ENCODE measurements at regions not wholly inside any gene's neighbourhood (a gene's known extent, or its start where the extent isn't known, plus 50 kb on each side); places are given as distances from the start of the nearest gene placed in this dataset.
A peak's percentile ranks its signal among the peaks of the same experiment; 100 is the strongest.

DNA sequence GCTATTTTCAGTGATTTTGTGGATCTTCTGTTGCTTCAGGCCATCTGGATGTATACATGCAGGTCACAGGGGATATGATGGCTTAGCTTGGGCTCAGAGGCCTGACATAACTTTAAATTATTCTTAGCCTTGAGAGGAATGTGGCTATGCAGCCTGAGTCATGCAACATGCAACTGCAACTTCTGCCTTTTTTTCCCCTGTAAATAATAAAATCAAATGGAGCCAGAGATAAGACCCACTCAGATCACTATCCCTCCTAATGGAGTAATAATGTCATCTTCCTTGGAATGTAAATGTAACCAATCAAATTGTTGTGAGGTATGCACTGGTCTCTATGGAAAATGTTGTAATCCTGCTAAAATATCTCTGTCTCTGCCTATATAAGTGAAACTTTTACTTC is 54.9 kb downstream of the MAGEB17 start:
- no peaks in the 10 kb centered on the region for H3K9me3 Mint-ChIP-seq
- no peak for DNase-seq (ENCODE audit: low spot score)
- no peak overlapping the region for H3K4me3 Mint-ChIP-seq
- no peaks in the 10 kb centered on the region for H3K27me3 Mint-ChIP-seq (ENCODE audit: low read depth)
- H3K27ac Mint-ChIP-seq = no peak overlapping the region
- H3K36me3 Mint-ChIP-seq (ENCODE audit: low read depth) = no peaks in the 10 kb centered on the region
- no peaks in the 10 kb centered on the region for H3K4me1 Mint-ChIP-seq (ENCODE audit: low read depth)

DNA sequence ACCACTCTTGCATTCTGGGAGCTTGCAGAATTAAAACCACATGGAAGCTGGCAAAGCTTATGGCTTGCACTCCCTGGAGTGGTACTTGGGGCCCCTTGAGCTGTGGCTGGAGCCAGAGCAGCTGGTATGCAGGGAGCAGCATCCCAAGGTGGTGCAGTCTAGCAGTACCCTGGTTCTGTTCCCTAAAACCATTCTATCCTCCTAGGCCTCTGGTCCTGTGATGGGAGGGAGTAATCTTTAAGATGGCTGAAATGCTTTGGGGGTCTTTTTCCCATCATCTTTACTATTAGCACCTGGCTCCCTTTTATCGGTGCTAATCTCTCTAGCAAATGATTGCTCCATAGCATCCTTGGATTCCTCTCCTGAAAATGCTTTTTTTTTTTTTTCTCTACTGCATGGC is 56.1 kb downstream of the MAGEB17 start:
- Mint-ChIP-seq H3K36me3 (ENCODE audit: low read depth) (no peaks in the 10 kb centered on the region), H3K4me1 (ENCODE audit: low read depth) (no peaks in the 10 kb centered on the region), H3K4me3 (no peak overlapping the region), H3K27me3 (ENCODE audit: low read depth) (no peaks in the 10 kb centered on the region), H3K27ac (no peak overlapping the region), H3K9me3 (no peaks in the 10 kb centered on the region)
- no peak for DNase-seq (ENCODE audit: low spot score)

DNA sequence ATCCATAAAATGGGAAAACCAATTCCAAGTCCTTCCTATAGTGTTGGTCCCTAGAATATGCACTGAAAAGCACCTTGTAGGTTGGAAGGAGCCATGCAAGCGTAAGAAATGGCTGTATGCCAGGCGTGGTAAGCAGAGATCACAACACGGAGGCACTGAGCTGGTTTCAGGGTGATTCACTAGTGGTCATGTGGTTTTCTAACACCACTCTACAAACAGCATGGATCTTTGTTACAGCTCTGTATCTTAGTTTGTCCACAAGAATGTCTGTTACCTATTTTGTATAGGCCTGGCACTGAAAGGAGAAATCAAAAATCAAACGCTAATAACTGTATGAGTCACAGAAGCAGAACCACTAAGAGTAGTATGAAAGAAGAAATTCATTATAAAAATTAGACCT is 71.9 kb downstream of the MAGEB17 start:
- Mint-ChIP-seq H3K36me3 (ENCODE audit: low read depth) (no peaks in the 10 kb centered on the region), H3K4me1 (ENCODE audit: low read depth) (no peaks in the 10 kb centered on the region), H3K27me3 (ENCODE audit: low read depth) (no peaks in the 10 kb centered on the region), H3K4me3 (no peak overlapping the region), H3K9me3 (no peaks in the 10 kb centered on the region), H3K27ac (no peak overlapping the region)
- DNase-seq (ENCODE audit: low spot score) = peak; percentile 3

DNA sequence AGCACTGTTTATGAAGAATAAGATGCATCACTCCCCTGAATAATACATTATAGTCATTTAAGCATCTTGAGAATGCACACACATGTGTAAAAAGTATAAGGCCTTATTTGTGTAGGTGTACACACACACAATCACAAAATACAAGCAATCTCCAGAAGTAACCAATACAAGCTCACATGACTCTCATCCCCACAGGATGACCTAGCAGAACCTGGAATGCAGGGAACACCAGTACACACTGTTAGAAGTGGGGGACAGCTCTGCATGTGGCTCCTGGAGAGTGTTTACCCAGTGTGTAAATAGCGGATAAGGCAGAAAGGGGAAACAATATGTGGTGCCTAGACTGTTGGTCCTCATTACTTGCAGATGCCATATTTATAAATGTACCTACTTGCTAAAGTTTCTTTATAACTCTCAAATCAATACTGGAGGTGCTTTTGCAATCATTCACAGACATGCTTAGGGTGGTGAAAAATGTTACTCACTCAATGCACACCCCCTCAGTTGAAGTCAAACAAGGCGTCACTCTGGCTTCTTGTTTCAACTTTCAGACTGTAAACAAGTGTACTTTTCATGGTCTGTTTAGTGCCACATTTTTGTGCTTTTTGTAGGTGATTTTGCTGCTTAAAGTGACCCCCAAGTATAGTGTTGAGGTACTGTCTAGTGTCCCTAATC is 73.1 kb downstream of the MAGEB17 start:
- no peak for DNase-seq (ENCODE audit: low spot score)
- H3K27ac Mint-ChIP-seq = no peak overlapping the region

DNA sequence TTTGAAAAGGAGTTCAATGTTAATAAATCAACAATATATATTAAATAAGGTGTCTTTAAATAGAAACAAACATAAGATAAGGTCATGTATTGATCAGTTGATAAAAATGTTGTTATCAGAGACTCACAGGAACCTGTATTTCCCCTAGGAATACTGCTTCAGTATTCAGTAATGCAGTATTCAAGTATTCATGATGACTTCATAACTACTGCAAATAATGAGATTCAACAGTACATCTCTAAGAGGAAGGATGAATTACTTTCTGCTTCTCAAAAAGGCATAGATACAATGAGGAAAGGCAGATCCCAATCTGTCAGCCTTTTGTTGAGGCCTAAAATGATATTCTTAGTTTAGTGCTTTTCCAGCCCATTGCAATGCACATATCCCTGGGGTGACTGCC is 73.7 kb downstream of the MAGEB17 start:
- DNase-seq (ENCODE audit: low spot score) = no peak
- no peaks in the 10 kb centered on the region for H3K27me3 Mint-ChIP-seq (ENCODE audit: low read depth)

More for the DNA sequence above, 73.1 kb downstream of the MAGEB17 start:
- H3K9me3 Mint-ChIP-seq = no peaks in the 10 kb centered on the region
- H3K4me1 Mint-ChIP-seq (ENCODE audit: low read depth) = no peaks in the 10 kb centered on the region
- no peaks in the 10 kb centered on the region for H3K36me3 Mint-ChIP-seq (ENCODE audit: low read depth)
- no peaks in the 10 kb centered on the region for H3K27me3 Mint-ChIP-seq (ENCODE audit: low read depth)
- no peak overlapping the region for H3K4me3 Mint-ChIP-seq

GRCh38 chrX:16250296-16250695 is 83.0 kb downstream of the MAGEB17 start:
- Mint-ChIP-seq H3K36me3 (ENCODE audit: low read depth) (no peaks in the 10 kb centered on the region), H3K27ac (no peak overlapping the region), H3K9me3 (no peaks in the 10 kb centered on the region), H3K27me3 (ENCODE audit: low read depth) (peaks cover 4% of the 10 kb centered on the region), H3K4me3 (no peak overlapping the region), H3K4me1 (ENCODE audit: low read depth) (no peaks in the 10 kb centered on the region)
- no peak for DNase-seq (ENCODE audit: low spot score)

More for the DNA sequence above, 73.7 kb downstream of the MAGEB17 start:
- Mint-ChIP-seq H3K36me3 (ENCODE audit: low read depth) (no peaks in the 10 kb centered on the region), H3K4me1 (ENCODE audit: low read depth) (no peaks in the 10 kb centered on the region), H3K9me3 (no peaks in the 10 kb centered on the region), H3K27ac (no peak overlapping the region), H3K4me3 (no peak overlapping the region)

DNA sequence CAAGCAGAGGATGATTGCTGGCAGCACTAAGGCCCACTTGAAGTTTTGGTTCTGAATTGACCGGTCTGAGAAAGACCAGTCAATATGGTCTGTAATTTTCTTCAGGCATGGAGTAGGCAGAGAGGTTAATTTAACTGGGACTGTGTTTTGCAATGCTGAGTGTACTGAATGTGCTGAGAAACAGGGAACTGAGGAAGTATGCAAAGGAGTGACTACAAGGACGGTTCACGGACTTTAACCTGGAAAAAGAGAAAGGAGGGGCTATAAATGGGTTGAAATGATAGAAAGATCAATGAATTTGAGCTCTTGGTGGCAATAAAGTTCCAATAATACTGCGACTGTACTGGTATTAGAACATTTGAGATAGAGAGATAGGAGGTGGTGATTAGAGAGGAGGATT is 84.5 kb downstream of the MAGEB17 start:
- Mint-ChIP-seq H3K9me3 (no peaks in the 10 kb centered on the region), H3K4me3 (no peak overlapping the region), H3K27me3 (ENCODE audit: low read depth) (peaks cover 4% of the 10 kb centered on the region), H3K36me3 (ENCODE audit: low read depth) (no peaks in the 10 kb centered on the region), H3K27ac (no peak overlapping the region), H3K4me1 (ENCODE audit: low read depth) (no peaks in the 10 kb centered on the region)
- DNase-seq (ENCODE audit: low spot score) = no peak

DNA sequence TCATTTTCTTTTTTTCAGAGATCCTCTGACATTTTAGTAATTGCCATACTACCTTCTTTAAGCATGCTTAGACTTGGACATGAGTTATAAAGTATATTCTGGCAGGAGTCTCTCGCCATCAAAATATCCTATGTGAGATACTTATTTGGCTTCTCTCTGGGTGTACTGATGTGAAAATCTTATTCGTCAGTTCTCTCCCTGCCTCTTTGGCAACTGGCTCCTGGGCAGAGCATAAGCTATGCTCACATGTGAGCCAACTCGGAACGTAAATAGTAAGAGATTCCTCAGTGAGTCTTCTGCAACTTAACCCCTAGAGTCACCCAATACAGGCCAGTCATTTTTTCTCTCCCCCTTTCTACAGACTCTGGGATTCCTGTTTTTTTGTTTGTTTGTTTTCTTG is 91.6 kb downstream of the MAGEB17 start:
- Mint-ChIP-seq H3K27me3 (ENCODE audit: low read depth) (no peaks in the 10 kb centered on the region), H3K36me3 (ENCODE audit: low read depth) (no peaks in the 10 kb centered on the region), H3K27ac (no peak overlapping the region), H3K4me1 (ENCODE audit: low read depth) (no peaks in the 10 kb centered on the region), H3K9me3 (no peaks in the 10 kb centered on the region), H3K4me3 (no peak overlapping the region)
- DNase-seq (ENCODE audit: low spot score) = no peak

DNA sequence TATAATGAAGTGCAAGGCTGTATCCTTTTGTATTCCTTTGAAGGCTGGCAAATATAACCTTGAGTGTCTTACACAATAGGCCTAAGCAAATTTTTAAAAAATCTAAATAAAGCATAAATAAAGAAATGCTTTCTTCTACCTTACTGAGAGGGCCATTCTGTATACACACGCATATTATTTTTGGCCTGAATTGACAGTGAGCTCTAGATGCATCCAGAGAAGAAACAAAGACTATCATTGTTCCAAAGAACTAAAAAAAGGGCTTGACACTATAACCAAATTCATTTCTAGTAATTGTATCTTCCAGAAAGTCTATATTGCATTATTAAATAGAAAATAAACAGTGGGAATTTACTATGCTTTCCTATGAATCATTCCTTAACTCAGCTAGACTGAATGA is 100.2 kb downstream of the MAGEB17 start:
- Mint-ChIP-seq H3K27ac (no peak overlapping the region), H3K4me3 (no peak overlapping the region), H3K4me1 (ENCODE audit: low read depth) (no peaks in the 10 kb centered on the region), H3K9me3 (peaks cover 10% of the 10 kb centered on the region), H3K36me3 (ENCODE audit: low read depth) (no peaks in the 10 kb centered on the region), H3K27me3 (ENCODE audit: low read depth) (no peaks in the 10 kb centered on the region)
- DNase-seq (ENCODE audit: low spot score) = no peak

DNA sequence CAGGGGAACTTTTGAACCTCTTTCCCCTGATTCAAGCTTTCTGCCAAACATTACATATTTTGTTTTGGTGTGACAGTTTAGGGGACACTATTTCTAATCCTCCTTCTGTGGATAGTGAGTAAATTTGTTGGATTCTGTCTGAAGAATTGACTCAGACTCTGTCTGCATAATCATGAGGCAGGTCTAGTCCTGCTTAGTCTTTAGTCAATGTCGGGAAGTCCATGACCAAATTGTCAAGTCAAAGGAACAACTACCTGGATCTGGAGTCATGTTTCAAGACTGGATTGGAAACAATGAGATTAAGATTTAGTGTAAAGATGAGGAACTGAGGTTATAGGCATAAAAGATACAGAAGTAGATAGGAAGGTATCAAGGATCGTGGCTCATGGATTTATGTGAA is 100.9 kb downstream of the MAGEB17 start:
- no peak for DNase-seq (ENCODE audit: low spot score)
- Mint-ChIP-seq H3K27me3 (ENCODE audit: low read depth) (no peaks in the 10 kb centered on the region), H3K9me3 (peaks cover 10% of the 10 kb centered on the region), H3K4me1 (ENCODE audit: low read depth) (no peaks in the 10 kb centered on the region), H3K4me3 (no peak overlapping the region), H3K27ac (no peak overlapping the region), H3K36me3 (ENCODE audit: low read depth) (no peaks in the 10 kb centered on the region)

- Mint-ChIP-seq H3K36me3 (ENCODE audit: low read depth) (no peaks in the 10 kb centered on the region), H3K27me3 (ENCODE audit: low read depth) (no peaks in the 10 kb centered on the region), H3K27ac (no peak overlapping the region), H3K4me1 (ENCODE audit: low read depth) (no peaks in the 10 kb centered on the region), H3K9me3 (no peaks in the 10 kb centered on the region), H3K4me3 (no peak overlapping the region)
- no peak for DNase-seq (ENCODE audit: low spot score)
Measured at GRCh38 chrX:16278927-16279326, 111.6 kb downstream of the MAGEB17 start.

DNA sequence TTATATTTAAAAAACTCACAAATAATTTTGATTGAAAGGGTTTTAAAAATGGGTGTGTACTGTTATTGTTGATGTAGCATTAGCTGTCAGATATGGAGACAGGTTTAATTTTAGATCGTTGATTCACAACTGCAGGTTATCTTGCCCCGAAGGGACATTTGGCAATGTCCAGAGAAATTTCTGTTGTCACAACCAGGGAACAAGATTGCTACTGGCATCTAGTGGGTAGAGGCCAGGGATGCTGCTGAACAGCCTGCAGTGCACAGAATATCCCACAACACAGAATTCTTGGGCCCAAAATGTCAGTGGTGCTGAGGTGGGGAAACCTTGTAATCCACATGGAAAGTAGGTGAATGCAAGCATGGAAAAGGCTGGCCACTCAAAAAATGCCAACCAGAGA is 114.9 kb downstream of the MAGEB17 start:
- no peaks in the 10 kb centered on the region for H3K36me3 Mint-ChIP-seq (ENCODE audit: low read depth)
- no peak overlapping the region for H3K4me3 Mint-ChIP-seq
- no peaks in the 10 kb centered on the region for H3K27me3 Mint-ChIP-seq (ENCODE audit: low read depth)
- no peak overlapping the region for H3K27ac Mint-ChIP-seq
- H3K9me3 Mint-ChIP-seq = no peaks in the 10 kb centered on the region
- DNase-seq (ENCODE audit: low spot score) = no peak
- H3K4me1 Mint-ChIP-seq (ENCODE audit: low read depth) = no peaks in the 10 kb centered on the region

DNA sequence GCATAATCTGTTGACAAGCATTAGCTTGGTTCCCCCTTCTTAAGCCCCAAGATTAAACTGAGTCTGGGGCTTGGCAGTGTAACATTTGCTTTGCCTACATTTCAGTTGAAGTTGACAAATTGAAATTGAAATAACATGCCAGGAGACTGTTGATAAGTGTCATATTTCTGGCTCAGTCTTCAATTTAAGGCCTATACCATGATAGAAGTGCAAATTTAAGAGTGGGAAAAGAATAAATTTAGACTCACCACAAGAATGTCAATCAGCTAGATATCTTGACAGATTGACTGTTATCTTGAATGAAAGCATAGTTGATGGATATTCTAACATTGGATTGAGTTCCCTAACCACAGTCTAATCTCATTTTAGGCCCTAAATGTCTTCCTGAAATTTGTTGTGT is 117.6 kb downstream of the MAGEB17 start:
- Mint-ChIP-seq H3K9me3 (no peaks in the 10 kb centered on the region), H3K36me3 (ENCODE audit: low read depth) (no peaks in the 10 kb centered on the region), H3K4me1 (ENCODE audit: low read depth) (no peaks in the 10 kb centered on the region), H3K27me3 (ENCODE audit: low read depth) (no peaks in the 10 kb centered on the region), H3K27ac (no peak overlapping the region), H3K4me3 (no peak overlapping the region)
- DNase-seq (ENCODE audit: low spot score) = no peak

DNA sequence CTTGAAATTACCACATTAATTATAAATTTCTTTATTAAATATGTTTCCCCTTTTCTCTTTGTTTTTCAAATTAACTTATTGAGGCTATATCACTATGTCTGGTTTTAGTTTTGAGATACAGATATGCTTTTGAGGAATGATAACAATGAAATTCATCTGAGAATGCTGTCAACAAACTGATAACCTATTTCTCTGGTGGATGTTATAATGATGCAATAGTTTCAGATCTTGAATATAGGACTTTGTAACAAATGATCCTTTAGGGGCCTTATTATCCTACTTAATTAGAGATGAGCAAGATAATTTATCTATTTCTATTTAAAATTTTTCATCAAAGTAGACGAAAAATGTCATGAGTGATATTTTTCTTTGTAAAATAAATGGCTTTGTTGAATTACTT is 123.7 kb downstream of the MAGEB17 start:
- no peak for DNase-seq (ENCODE audit: low spot score)
- H3K27me3 Mint-ChIP-seq (ENCODE audit: low read depth) = no peaks in the 10 kb centered on the region
- H3K36me3 Mint-ChIP-seq (ENCODE audit: low read depth) = no peaks in the 10 kb centered on the region
- H3K9me3 Mint-ChIP-seq = no peaks in the 10 kb centered on the region
- no peak overlapping the region for H3K27ac Mint-ChIP-seq
- no peak overlapping the region for H3K4me3 Mint-ChIP-seq
- H3K4me1 Mint-ChIP-seq (ENCODE audit: low read depth) = no peaks in the 10 kb centered on the region

DNA sequence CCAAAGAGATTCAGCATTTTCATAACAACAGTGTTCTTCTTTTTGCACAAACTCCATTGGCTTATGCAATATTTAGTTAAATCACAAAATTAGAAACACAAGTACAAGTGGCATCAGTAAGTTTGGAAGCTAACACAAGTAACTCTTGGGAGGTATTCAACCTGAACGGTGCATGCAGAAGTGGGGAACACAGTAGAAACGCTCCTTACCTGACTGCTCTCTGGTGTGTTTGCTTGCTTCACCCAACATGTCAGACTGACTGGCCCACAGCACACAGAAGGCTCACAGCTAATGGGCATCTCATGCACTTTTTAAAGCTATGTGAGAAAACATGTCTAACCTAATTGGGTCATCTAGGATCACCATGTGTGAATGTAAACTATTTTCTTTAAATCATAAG is 133.6 kb downstream of the MAGEB17 start:
- no peak overlapping the region for H3K4me3 Mint-ChIP-seq
- no peaks in the 10 kb centered on the region for H3K36me3 Mint-ChIP-seq (ENCODE audit: low read depth)
- no peak overlapping the region for H3K27ac Mint-ChIP-seq
- H3K27me3 Mint-ChIP-seq (ENCODE audit: low read depth) = no peaks in the 10 kb centered on the region
- DNase-seq (ENCODE audit: low spot score) = no peak
- H3K4me1 Mint-ChIP-seq (ENCODE audit: low read depth) = no peaks in the 10 kb centered on the region
- H3K9me3 Mint-ChIP-seq = no peaks in the 10 kb centered on the region
